BJ (cell line): ENCODE measurements at regions not wholly inside any gene's neighbourhood (a gene's known extent, or its start where the extent isn't known, plus 50 kb on each side); places are given as distances from the start of the nearest gene placed in this dataset.

ENCODE experiments used
- CTCF ChIA-PET: fragments of 350-600 bp; formaldehyde crosslinking; extraction: SDS; loops from one replicate; lab custom pipeline; 2021; ENCODE audit warnings: antibody characterized with exemption, inconsistent platforms; lab: Yijun Ruan, JAX
- POLR2A ChIA-PET: fragments of 300-600 bp; sonication (Branson Sonifier 250); formaldehyde crosslinking; extraction: SDS; loops from one replicate; lab custom pipeline; 2021; ENCODE audit warnings: antibody characterized with exemption; lab: Charles Lee
- DNase-seq: peaks from one replicate; pipeline ENCODE4 v3.0.0-alpha.2; 2011; ENCODE audit warnings: low read depth
- H3K27me3 ChIP-seq: 2 replicates; pipeline ENCODE4 v1.6.0; 2011; ENCODE audit warnings: low read length; ENCODE audit not compliant: control insufficient read depth, insufficient read depth
- H3K36me3 ChIP-seq: 2 replicates; pipeline ENCODE4 v1.5.1; 2011; ENCODE audit warnings: low read length; ENCODE audit not compliant: control insufficient read depth, insufficient read depth
- H3K4me3 ChIP-seq: 2 replicates; pipeline ENCODE4 v1.5.1; 2011; ENCODE audit warnings: low read depth, mild to moderate bottlenecking, control low read depth, low read length
- CTCF ChIP-seq: IDR thresholded peaks from 2 replicates; pipeline ENCODE4 v1.5.1; 2011; ENCODE audit warnings: low read depth, mild to moderate bottlenecking, control low read depth, inconsistent platforms, low read length, moderate library complexity; ENCODE audit not compliant: insufficient read depth

- H3K4me3 ChIP-seq = no peak overlapping the region
- no peak for DNase-seq
- no peaks in the 10 kb centered on the region for H3K27me3 ChIP-seq
- no peak for TF ChIP-seq CTCF
- ChIA-PET CTCF (interaction anchor here (0.6 kb wide), 1 partner anchor 106 kb away, joined by 3 read pairs; no protein-coding TSS in a partner anchor), POLR2A (no interaction called here)
- H3K36me3 ChIP-seq = no peaks in the 10 kb centered on the region
These were observed 105.2 kb upstream of the AMZ2 start for GRCh38 chr17:68142595-68142994.

- ChIA-PET CTCF (no interaction called here), POLR2A (no interaction called here)
- Histone ChIP-seq H3K4me3 (no peak overlapping the region), H3K36me3 (no peaks in the 10 kb centered on the region), H3K27me3 (no peaks in the 10 kb centered on the region)
- no peak for TF ChIP-seq CTCF
- no peak for DNase-seq
These were observed 104.4 kb upstream of the AMZ2 start for GRCh38 chr17:68143425-68143824.

GRCh38 chr17:68145088-68145487 lies 102.8 kb upstream of the AMZ2 start:
- no peak for TF ChIP-seq CTCF
- CTCF ChIA-PET = no interaction called here
- DNase-seq = no peak

GRCh38 chr17:68148936-68149335 lies 98.9 kb upstream of the AMZ2 start:
- no peak overlapping the region for H3K4me3 ChIP-seq
- no peaks in the 10 kb centered on the region; the same call in 1 of the 2 replicates for H3K27me3 ChIP-seq
- ChIA-PET POLR2A (no interaction called here), CTCF (no interaction called here)
- no peak for DNase-seq
- H3K36me3 ChIP-seq = no peaks in the 10 kb centered on the region
- TF ChIP-seq CTCF = no peak

More at GRCh38 chr17:68145088-68145487, 102.8 kb upstream of the AMZ2 start:
- POLR2A ChIA-PET = no interaction called here
- Histone ChIP-seq H3K36me3 (no peaks in the 10 kb centered on the region), H3K4me3 (no peak overlapping the region), H3K27me3 (no peaks in the 10 kb centered on the region)

GRCh38 chr17:68152161-68152571 lies 95.7 kb upstream of the AMZ2 start:
- no peak for DNase-seq
- H3K27me3 ChIP-seq = no peaks in the 10 kb centered on the region; the same call in 1 of the 2 replicates
- H3K36me3 ChIP-seq = no peaks in the 10 kb centered on the region
- TF ChIP-seq CTCF = no peak
- H3K4me3 ChIP-seq = no peak overlapping the region
- ChIA-PET CTCF (no interaction called here), POLR2A (no interaction called here)
